ENCODE measurements at regions not wholly inside any gene's neighbourhood (a gene's known extent, or its start where the extent isn't known, plus 50 kb on each side); places are given as distances from the start of the nearest gene placed in this dataset.

- Histone ChIP-seq H3K4me2 (no peak overlapping the region), H3F3A (replicated peaks; ENCODE audit: insufficient read depth) (no peaks in the 10 kb centered on the region), H3K36me3 (replicated peaks in 1 of 2; ENCODE audit: control insufficient read depth in 1 of 2, insufficient read depth in 2 of 2, low read length in 1 of 2) (no peaks in the 10 kb centered on the region), H3K4me3 (ENCODE audit: low read depth in 2 of 2, low read length in 1 of 2) (no peak overlapping the region), H3K27ac (ENCODE audit: low read depth in 2 of 2, low read length in 1 of 2) (no peak overlapping the region), H2AFZ (ENCODE audit: low read depth) (no peak overlapping the region), H3K9ac (no peak overlapping the region), H3K9me3 (no peaks in the 10 kb centered on the region), H4K20me1 (ENCODE audit: insufficient read depth) (no peaks in the 10 kb centered on the region), H3K27me3 (ENCODE audit: insufficient read depth) (no peaks in the 10 kb centered on the region), H3K4me1 (ENCODE audit: control insufficient read depth in 1 of 2, insufficient read depth in 2 of 2, low read depth in 1 of 2, low read length in 1 of 2) (no peaks in the 10 kb centered on the region), H3K9me2 (no peaks in the 10 kb centered on the region), H3K79me2 (ENCODE audit: insufficient read depth) (no peaks in the 10 kb centered on the region)
- POLR2A ChIA-PET = no interaction called here
- CTCF ChIA-PET = no interaction called here
- DNase-seq = no peak
- TF ChIP-seq JUND (IDR thresholded peaks at IDR 0.05) (no peak), REST (IDR thresholded peaks at IDR 0.05; ENCODE audit: low read depth, low read length) (no peak), MXI1 (IDR thresholded peaks at IDR 0.05; ENCODE audit: low read depth, low read length) (no peak), NRF1 (IDR thresholded peaks at IDR 0.05; ENCODE audit: low read depth, low read length) (no peak), IRF3 (IDR thresholded peaks at IDR 0.05; ENCODE audit: low read depth, low read length) (no peak), NFIC (IDR thresholded peaks at IDR 0.05; ENCODE audit: borderline replicate concordance) (no peak), GABPA (IDR thresholded peaks at IDR 0.05; ENCODE audit: low read depth) (no peak), TEAD4 (IDR thresholded peaks at IDR 0.05; ENCODE audit: borderline replicate concordance, insufficient read depth) (no peak), RXRA (IDR thresholded peaks at IDR 0.05; ENCODE audit: borderline replicate concordance, low read depth) (no peak), MAX (IDR thresholded peaks at IDR 0.05; ENCODE audit: low read depth) (no peak), EP300 (IDR thresholded peaks at IDR 0.05; ENCODE audit: borderline replicate concordance in 1 of 2, low read depth in 1 of 2, low read length in 1 of 2) (no peak), FOXJ3 (CRISPR knock-in tag; IDR thresholded peaks at IDR 0.05) (no peak), USF2 (IDR thresholded peaks at IDR 0.05; ENCODE audit: borderline replicate concordance, low read depth, low read length) (no peak), MEF2A (IDR thresholded peaks at IDR 0.05; ENCODE audit: borderline replicate concordance, low read depth) (no peak), ELF1 (IDR thresholded peaks at IDR 0.05) (no peak), TCF12 (IDR thresholded peaks at IDR 0.05) (no peak)
These were observed 90.0 kb upstream of the SLC24A3 start for GRCh38 chr20:19122395-19122794.
